ENCODE measurements at regions not wholly inside any gene's neighbourhood (a gene's known extent, or its start where the extent isn't known, plus 50 kb on each side); places are given as distances from the start of the nearest gene placed in this dataset.

- H3K79me2 ChIP-seq (ENCODE audit: insufficient read depth, low read depth, low read length) = no peaks in the 10 kb centered on the region
- H3K4me2 ChIP-seq (ENCODE audit: low read length) = no peak overlapping the region
- ChIA-PET POLR2A (no interaction called here), CTCF (ENCODE audit: unreplicated experiment) (no interaction called here)
- no peaks in the 10 kb centered on the region for H4K20me1 ChIP-seq (ENCODE audit: insufficient read depth, low read length)
- BruUV-seq (replicated peaks) = no TSS peak
- H2AFZ ChIP-seq (ENCODE audit: low read length) = no peak overlapping the region
- no peak for DNase-seq (ENCODE audit: low spot score)
- H3K4me3 ChIP-seq (ENCODE audit: low read depth, low read length, poor library complexity, severe bottlenecking) = no peak overlapping the region
- H3K9me2 ChIP-seq (ENCODE audit: insufficient read depth, low read length) = no peaks in the 10 kb centered on the region
- no peak for TF ChIP-seq EZH2phosphoT487 (IDR thresholded peaks at IDR 0.05; ENCODE audit: borderline replicate concordance, low read depth, low read length)
- TF ChIP-seq, protein P1, sequence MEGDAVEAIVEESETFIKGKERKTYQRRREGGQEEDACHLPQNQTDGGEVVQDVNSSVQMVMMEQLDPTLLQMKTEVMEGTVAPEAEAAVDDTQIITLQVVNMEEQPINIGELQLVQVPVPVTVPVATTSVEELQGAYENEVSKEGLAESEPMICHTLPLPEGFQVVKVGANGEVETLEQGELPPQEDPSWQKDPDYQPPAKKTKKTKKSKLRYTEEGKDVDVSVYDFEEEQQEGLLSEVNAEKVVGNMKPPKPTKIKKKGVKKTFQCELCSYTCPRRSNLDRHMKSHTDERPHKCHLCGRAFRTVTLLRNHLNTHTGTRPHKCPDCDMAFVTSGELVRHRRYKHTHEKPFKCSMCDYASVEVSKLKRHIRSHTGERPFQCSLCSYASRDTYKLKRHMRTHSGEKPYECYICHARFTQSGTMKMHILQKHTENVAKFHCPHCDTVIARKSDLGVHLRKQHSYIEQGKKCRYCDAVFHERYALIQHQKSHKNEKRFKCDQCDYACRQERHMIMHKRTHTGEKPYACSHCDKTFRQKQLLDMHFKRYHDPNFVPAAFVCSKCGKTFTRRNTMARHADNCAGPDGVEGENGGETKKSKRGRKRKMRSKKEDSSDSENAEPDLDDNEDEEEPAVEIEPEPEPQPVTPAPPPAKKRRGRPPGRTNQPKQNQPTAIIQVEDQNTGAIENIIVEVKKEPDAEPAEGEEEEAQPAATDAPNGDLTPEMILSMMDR (conservative IDR thresholded peaks at IDR 0.05; ENCODE audit: low read length) = no peak
- H3K36me3 ChIP-seq (ENCODE audit: insufficient read depth, low read length) = no peaks in the 10 kb centered on the region
- no peak overlapping the region for H3K27ac ChIP-seq (ENCODE audit: low read depth, low read length, poor library complexity, severe bottlenecking)
- H3K9me3 ChIP-seq (ENCODE audit: low read length) = no peaks in the 10 kb centered on the region
- intact Hi-C loops (cut with micrococcal nuclease; ENCODE audit: unreplicated experiment) = no loop called here
- no peaks in the 10 kb centered on the region for H3K4me1 ChIP-seq (ENCODE audit: insufficient read depth, low read length, poor library complexity, severe bottlenecking)
These were observed 75.3 kb downstream of the ING1 start for GRCh38 chr13:110788778-110789177.

- Histone ChIP-seq H3K9me3 (ENCODE audit: low read length) (no peaks in the 10 kb centered on the region), H3K9me2 (ENCODE audit: insufficient read depth, low read length) (no peaks in the 10 kb centered on the region), H4K20me1 (ENCODE audit: insufficient read depth, low read length) (no peaks in the 10 kb centered on the region), H2AFZ (ENCODE audit: low read length) (no peak overlapping the region), H3K79me2 (ENCODE audit: insufficient read depth, low read depth, low read length) (no peaks in the 10 kb centered on the region), H3K36me3 (ENCODE audit: insufficient read depth, low read length) (no peaks in the 10 kb centered on the region), H3K4me3 (ENCODE audit: low read depth, low read length, poor library complexity, severe bottlenecking) (no peak overlapping the region), H3K4me1 (ENCODE audit: insufficient read depth, low read length, poor library complexity, severe bottlenecking) (no peaks in the 10 kb centered on the region), H3K4me2 (ENCODE audit: low read length) (no peak overlapping the region), H3K27ac (ENCODE audit: low read depth, low read length, poor library complexity, severe bottlenecking) (no peak overlapping the region)
- DNase-seq (ENCODE audit: low spot score) = no peak
- intact Hi-C loops (cut with micrococcal nuclease; ENCODE audit: unreplicated experiment) = no loop called here
- BruUV-seq (replicated peaks) = no TSS peak
- CTCF ChIA-PET (ENCODE audit: unreplicated experiment) = no interaction called here
- TF ChIP-seq, protein P1 (conservative IDR thresholded peaks at IDR 0.05; ENCODE audit: low read length) = no peak
- no peak for TF ChIP-seq EZH2phosphoT487 (IDR thresholded peaks at IDR 0.05; ENCODE audit: borderline replicate concordance, low read depth, low read length)
- POLR2A ChIA-PET = no interaction called here
These were observed 76.4 kb downstream of the ING1 start for GRCh38 chr13:110789871-110790270.

GRCh38 chr13:110790371-110790770 lies 76.9 kb downstream of the ING1 start:
- no peaks in the 10 kb centered on the region for H3K79me2 ChIP-seq (ENCODE audit: insufficient read depth, low read depth, low read length)
- H3K4me1 ChIP-seq (ENCODE audit: insufficient read depth, low read length, poor library complexity, severe bottlenecking) = no peaks in the 10 kb centered on the region
- no peaks in the 10 kb centered on the region for H3K36me3 ChIP-seq (ENCODE audit: insufficient read depth, low read length)
- TF ChIP-seq, protein P1 (conservative IDR thresholded peaks at IDR 0.05; ENCODE audit: low read length) = no peak
- TF ChIP-seq EZH2phosphoT487 (IDR thresholded peaks at IDR 0.05; ENCODE audit: borderline replicate concordance, low read depth, low read length) = no peak
- no peak overlapping the region for H3K27ac ChIP-seq (ENCODE audit: low read depth, low read length, poor library complexity, severe bottlenecking)
- H2AFZ ChIP-seq (ENCODE audit: low read length) = no peak overlapping the region
- POLR2A ChIA-PET = no interaction called here
- no peak overlapping the region for H3K4me2 ChIP-seq (ENCODE audit: low read length)
- BruUV-seq (replicated peaks) = no TSS peak
- no peaks in the 10 kb centered on the region for H3K9me2 ChIP-seq (ENCODE audit: insufficient read depth, low read length)
- no peaks in the 10 kb centered on the region for H3K9me3 ChIP-seq (ENCODE audit: low read length)
- no peaks in the 10 kb centered on the region for H4K20me1 ChIP-seq (ENCODE audit: insufficient read depth, low read length)
- H3K4me3 ChIP-seq (ENCODE audit: low read depth, low read length, poor library complexity, severe bottlenecking) = no peak overlapping the region
- DNase-seq (ENCODE audit: low spot score) = no peak
- intact Hi-C loops (cut with micrococcal nuclease; ENCODE audit: unreplicated experiment) = no loop called here
- CTCF ChIA-PET (ENCODE audit: unreplicated experiment) = no interaction called here
